Trophoblast cell (in vitro differentiated cells and primary cell): ENCODE measurements at regions not wholly inside any gene's neighbourhood (a gene's known extent, or its start where the extent isn't known, plus 50 kb on each side); places are given as distances from the start of the nearest gene placed in this dataset.
A peak's percentile ranks its signal among the peaks of the same experiment; 100 is the strongest.

Experiments
- DNase-seq, 2 donors: peaks; one replicate each; pipeline ENCODE4 v3.0.0-alpha.2; 2016
- H2AFZ ChIP-seq: 2 replicates; pipeline ENCODE4 v1.6.1; 2013; ENCODE audit warnings: low read length, moderate library complexity, mild to moderate bottlenecking; ENCODE audit not compliant: insufficient read depth, poor library complexity
- H2AK5ac ChIP-seq: 2 replicates; pipeline ENCODE4 v1.6.1; 2013; ENCODE audit warnings: mild to moderate bottlenecking, low read length
- H2BK120ac ChIP-seq: 2 replicates; pipeline ENCODE4 v1.6.1; 2013; ENCODE audit warnings: low read length, mild to moderate bottlenecking, moderate library complexity; ENCODE audit not compliant: insufficient read depth, poor library complexity
- H2BK12ac ChIP-seq: 2 replicates; pipeline ENCODE4 v1.6.1; 2013; ENCODE audit warnings: mild to moderate bottlenecking, low read length, moderate library complexity
- H2BK5ac ChIP-seq: 2 replicates; pipeline ENCODE4 v1.6.1; 2013; ENCODE audit warnings: low read length, low read depth, moderate library complexity, mild to moderate bottlenecking; ENCODE audit not compliant: poor library complexity
- H3K14ac ChIP-seq: 2 replicates; pipeline ENCODE4 v1.6.1; 2013; ENCODE audit warnings: mild to moderate bottlenecking, low read length
- H3K18ac ChIP-seq: 2 replicates; pipeline ENCODE4 v1.6.1; 2013; ENCODE audit warnings: mild to moderate bottlenecking, low read length
- H3K23ac ChIP-seq: 2 replicates; pipeline ENCODE4 v1.6.1; 2013; ENCODE audit warnings: low read length
- H3K27ac ChIP-seq: 2 replicates; pipeline ENCODE4 v1.5.1; 2013; ENCODE audit warnings: low read depth, mild to moderate bottlenecking, inconsistent platforms, low read length, moderate library complexity
- H3K27me3 ChIP-seq: 2 replicates; pipeline ENCODE4 v1.6.1; 2013; ENCODE audit warnings: inconsistent platforms, mild to moderate bottlenecking, low read length, moderate library complexity; ENCODE audit not compliant: insufficient read depth
- H3K36me3 ChIP-seq, 2 experiments: 1 replicate in 1 of 2; 2 replicates in 1 of 2; pipeline ENCODE4 v1.6.1; 2013; ENCODE audit warnings: low read length in 2 of 2, mild to moderate bottlenecking in 2 of 2, moderate library complexity in 1 of 2; ENCODE audit not compliant: insufficient read depth in 2 of 2, control insufficient read depth in 1 of 2
- H3K4ac ChIP-seq: 2 replicates; pipeline ENCODE4 v1.6.1; 2013; ENCODE audit warnings: low read depth, mild to moderate bottlenecking, low read length, moderate library complexity
- H3K4me1 ChIP-seq, 2 experiments: 1 replicate in 1 of 2; 2 replicates in 1 of 2; pipeline ENCODE4 v1.6.1; 2013; ENCODE audit warnings: low read length in 2 of 2, mild to moderate bottlenecking in 2 of 2, moderate library complexity in 1 of 2; ENCODE audit not compliant: insufficient read depth in 2 of 2, control insufficient read depth in 1 of 2
- H3K4me2 ChIP-seq: 2 replicates; pipeline ENCODE4 v1.6.1; 2013; ENCODE audit warnings: inconsistent platforms, mild to moderate bottlenecking, low read length, moderate library complexity
- H3K4me3 ChIP-seq: 2 replicates; pipeline ENCODE4 v1.5.1; 2013; ENCODE audit warnings: mild to moderate bottlenecking, low read depth, low read length, inconsistent platforms
- H3K79me1 ChIP-seq: one replicate; pipeline ENCODE4 v1.6.1; 2013; ENCODE audit warnings: low read length
- H3K79me2 ChIP-seq: 2 replicates; pipeline ENCODE4 v1.6.1; 2013; ENCODE audit warnings: low read length, mild to moderate bottlenecking; ENCODE audit not compliant: control insufficient read depth, insufficient read depth, poor library complexity
- H3K9ac ChIP-seq: 2 replicates; pipeline ENCODE4 v1.6.1; 2013; ENCODE audit warnings: mild to moderate bottlenecking, low read length
- H3K9me3 ChIP-seq: 2 replicates; pipeline ENCODE4 v1.6.1; 2013; ENCODE audit warnings: low read depth, mild to moderate bottlenecking, control low read depth, inconsistent platforms, low read length; ENCODE audit not compliant: insufficient read depth
- H4K12ac ChIP-seq: 2 replicates; pipeline ENCODE4 v1.6.1; 2013; ENCODE audit warnings: low read depth, mild to moderate bottlenecking, low read length, moderate library complexity
- H4K8ac ChIP-seq: 2 replicates; pipeline ENCODE4 v1.6.1; 2013; ENCODE audit warnings: low read depth, mild to moderate bottlenecking, low read length, moderate library complexity
- H4K91ac ChIP-seq: one replicate; pipeline ENCODE4 v1.6.1; 2013; ENCODE audit warnings: low read depth, mild to moderate bottlenecking, low read length, moderate library complexity
- WGBS: extraction: QIAGEN DNeasy Blood & Tissue Kit; methylation state at CpG from one replicate; pipeline ENCODE4 v1.1.7; 2013; ENCODE audit warnings: missing lambda C conversion rate; ENCODE audit not compliant: insufficient read length, insufficient coverage; ENCODE audit errors: extremely low coverage; 5-methylcytosine and 5-hydroxymethylcytosine counted together

GRCh38 chr2:220703279-220703678, 868.8 kb downstream of the EPHA4 start:
- no CpG with 5 or more reads among the region's 5 CpGs for WGBS
- Histone ChIP-seq H2BK5ac (no peak overlapping the region), H3K4me1 (no peaks in the 10 kb centered on the region), H3K27me3 (no peaks in the 10 kb centered on the region), H4K91ac (no peak overlapping the region), H3K79me1 (no peaks in the 10 kb centered on the region), H2BK120ac (no peak overlapping the region), H3K4me2 (no peak overlapping the region), H2AK5ac (no peak overlapping the region), H3K36me3 (no peaks in the 10 kb centered on the region), H3K9ac (no peak overlapping the region), H3K27ac (no peak overlapping the region), H3K14ac (no peak overlapping the region), H3K4me3 (no peak overlapping the region), H3K9me3 (no peaks in the 10 kb centered on the region), H3K4ac (no peak overlapping the region), H3K79me2 (no peaks in the 10 kb centered on the region), H2AFZ (no peak overlapping the region), H4K12ac (no peak overlapping the region), H3K23ac (no peak overlapping the region), H4K8ac (no peak overlapping the region), H2BK12ac (no peak overlapping the region), H3K18ac (no peak overlapping the region)
- peak; percentile 71 to 91 for DNase-seq

- H3K4ac ChIP-seq = no peak overlapping the region
- H4K12ac ChIP-seq = no peak overlapping the region
- H3K79me2 ChIP-seq = no peaks in the 10 kb centered on the region
- H4K91ac ChIP-seq = no peak overlapping the region
- H3K27me3 ChIP-seq = no peaks in the 10 kb centered on the region
- H2BK12ac ChIP-seq = no peak overlapping the region
- no peak for DNase-seq
- H3K4me3 ChIP-seq = no peak overlapping the region
- H3K79me1 ChIP-seq = no peaks in the 10 kb centered on the region
- no peaks in the 10 kb centered on the region for H3K9me3 ChIP-seq
- H3K9ac ChIP-seq = no peak overlapping the region
- no peak overlapping the region for H2BK5ac ChIP-seq
- no CpG with 5 or more reads among the region's 4 CpGs for WGBS
- no peak overlapping the region for H3K4me2 ChIP-seq
- no peak overlapping the region for H4K8ac ChIP-seq
- H2AFZ ChIP-seq = no peak overlapping the region
- no peak overlapping the region for H3K14ac ChIP-seq
- H2BK120ac ChIP-seq = no peak overlapping the region
- H3K18ac ChIP-seq = no peak overlapping the region
- no peak overlapping the region for H3K23ac ChIP-seq
- no peak overlapping the region for H2AK5ac ChIP-seq
- H3K27ac ChIP-seq = no peak overlapping the region
- no peaks in the 10 kb centered on the region for H3K4me1 ChIP-seq
- no peaks in the 10 kb centered on the region for H3K36me3 ChIP-seq
Measured at GRCh38 chr2:220704081-220704480, 868.0 kb downstream of the EPHA4 start.

GRCh38 chr2:220704810-220705209, 867.3 kb downstream of the EPHA4 start:
- Histone ChIP-seq H3K18ac (no peak overlapping the region), H4K91ac (no peak overlapping the region), H2AFZ (no peak overlapping the region), H3K9me3 (no peaks in the 10 kb centered on the region), H2AK5ac (no peak overlapping the region), H3K79me2 (no peaks in the 10 kb centered on the region), H2BK120ac (no peak overlapping the region), H3K4me3 (no peak overlapping the region), H3K9ac (no peak overlapping the region), H3K4ac (no peak overlapping the region), H2BK5ac (no peak overlapping the region), H4K12ac (no peak overlapping the region), H3K14ac (no peak overlapping the region), H3K36me3 (no peaks in the 10 kb centered on the region), H4K8ac (no peak overlapping the region), H3K79me1 (no peaks in the 10 kb centered on the region), H2BK12ac (no peak overlapping the region), H3K4me2 (no peak overlapping the region), H3K4me1 (no peaks in the 10 kb centered on the region), H3K27ac (no peak overlapping the region), H3K27me3 (no peaks in the 10 kb centered on the region), H3K23ac (no peak overlapping the region)
- WGBS = no CpG with 5 or more reads among the region's 5 CpGs
- no peak for DNase-seq

GRCh38 chr2:220705678-220706077, 866.4 kb downstream of the EPHA4 start:
- Histone ChIP-seq H3K4ac (no peak overlapping the region), H3K27ac (no peak overlapping the region), H2AK5ac (no peak overlapping the region), H3K23ac (no peak overlapping the region), H3K27me3 (no peaks in the 10 kb centered on the region), H4K8ac (no peak overlapping the region), H3K9ac (no peak overlapping the region), H2BK5ac (no peak overlapping the region), H4K91ac (no peak overlapping the region), H4K12ac (no peak overlapping the region), H3K79me2 (no peaks in the 10 kb centered on the region), H3K79me1 (no peaks in the 10 kb centered on the region), H3K14ac (no peak overlapping the region), H2BK120ac (no peak overlapping the region), H2AFZ (no peak overlapping the region), H3K9me3 (no peaks in the 10 kb centered on the region), H3K36me3 (no peaks in the 10 kb centered on the region), H3K4me3 (no peak overlapping the region), H3K4me1 (no peaks in the 10 kb centered on the region), H3K4me2 (no peak overlapping the region), H3K18ac (no peak overlapping the region), H2BK12ac (no peak overlapping the region)
- WGBS = no CpG with 5 or more reads among the region's 4 CpGs
- no peak for DNase-seq
